GM18909 (cell line): ENCODE measurements at regions not wholly inside any gene's neighbourhood (a gene's known extent, or its start where the extent isn't known, plus 50 kb on each side); places are given as distances from the start of the nearest gene placed in this dataset.

Experiments
- ATAC-seq: cut with Tn5 transposase; IDR thresholded peaks from one replicate; pipeline ENCODE4 v1.9.1; 2021; ENCODE audit warnings: mild to moderate bottlenecking; ENCODE audit not compliant: unreplicated experiment, poor library complexity

GRCh38 chr12:13573698-13574321 is 377.3 kb downstream of the EMP1 start:
- ATAC-seq, result no peak

- ATAC-seq, result no peak
Observed at GRCh38 chr12:13571035-13571434, 374.5 kb downstream of the EMP1 start.

- no peak for ATAC-seq
Observed at GRCh38 chr12:13570005-13570694, 373.6 kb downstream of the EMP1 start.

- ATAC-seq, result no peak
Observed at GRCh38 chr12:13566292-13566691, 369.8 kb downstream of the EMP1 start.

- ATAC-seq, result no peak
Observed at GRCh38 chr12:13564266-13564810, 367.8 kb downstream of the EMP1 start.

GRCh38 chr12:13563743-13564125 is 367.2 kb downstream of the EMP1 start:
- no peak for ATAC-seq

GRCh38 chr12:13562915-13563742 is 366.6 kb downstream of the EMP1 start:
- no peak for ATAC-seq

- ATAC-seq, result no peak
Observed at GRCh38 chr12:13561923-13562322, 365.4 kb downstream of the EMP1 start.

GRCh38 chr12:13559318-13559978 is 362.9 kb downstream of the EMP1 start:
- no peak for ATAC-seq

GRCh38 chr12:13552830-13553229 is 356.3 kb downstream of the EMP1 start:
- no peak for ATAC-seq

- no peak for ATAC-seq
Observed at GRCh38 chr12:13547283-13547682, 350.8 kb downstream of the EMP1 start.

GRCh38 chr12:13546231-13546630 is 349.7 kb downstream of the EMP1 start:
- ATAC-seq, result no peak

- ATAC-seq, result no peak
Observed at GRCh38 chr12:13539051-13539450, 342.5 kb downstream of the EMP1 start.

- no peak for ATAC-seq
Observed at GRCh38 chr12:13538136-13538535, 341.6 kb downstream of the EMP1 start.

- peak; percentile 54 for ATAC-seq
Observed at GRCh38 chr12:13537623-13538022, 341.1 kb downstream of the EMP1 start.

GRCh38 chr12:13536219-13536910 is 339.8 kb downstream of the EMP1 start:
- ATAC-seq, result peak; percentile 96

GRCh38 chr12:13534645-13535398 is 338.3 kb downstream of the EMP1 start:
- no peak for ATAC-seq

- no peak for ATAC-seq
Observed at GRCh38 chr12:13534242-13534641, 337.7 kb downstream of the EMP1 start.

GRCh38 chr12:13530966-13531365 is 334.4 kb downstream of the EMP1 start:
- no peak for ATAC-seq
